ENCODE measurements at regions not wholly inside any gene's neighbourhood (a gene's known extent, or its start where the extent isn't known, plus 50 kb on each side); places are given as distances from the start of the nearest gene placed in this dataset.

DNA sequence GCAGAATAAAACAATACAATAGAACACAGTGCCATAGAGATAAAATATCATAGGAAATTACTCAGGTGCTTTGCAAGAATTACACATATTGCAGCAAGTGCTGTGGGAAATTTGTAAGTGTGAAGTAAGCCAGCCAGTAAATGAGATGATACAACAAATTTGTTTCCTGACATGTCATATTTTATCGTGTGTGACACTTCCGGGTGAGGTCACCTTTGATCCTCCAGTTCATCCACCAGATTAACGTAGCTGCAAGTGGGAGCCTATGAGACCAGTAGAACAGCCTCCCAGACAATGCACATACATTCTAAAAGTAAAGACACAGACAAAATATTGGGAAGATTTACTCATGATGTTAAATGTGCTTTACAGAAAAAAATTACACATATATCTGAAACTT lies 72.2 kb downstream of the PRDM9 start:
- Histone ChIP-seq H3K4me1 (ENCODE audit: insufficient read depth, poor library complexity, severe bottlenecking) (no peaks in the 10 kb centered on the region), H3K36me3 (ENCODE audit: low read depth) (no peaks in the 10 kb centered on the region), H3K27ac (ENCODE audit: poor library complexity, severe bottlenecking) (no peak overlapping the region), H3K4me3 (ENCODE audit: severe bottlenecking) (no peak overlapping the region), H3K27me3 (ENCODE audit: insufficient read depth, poor library complexity, severe bottlenecking) (no peaks in the 10 kb centered on the region), H3K9me3 (ENCODE audit: severe bottlenecking) (no peaks in the 10 kb centered on the region)
- DNase-seq (ENCODE audit: low spot score) (no peak), ATAC-seq (ENCODE audit: low read depth) (no peak)
- TF ChIP-seq, protein P1, sequence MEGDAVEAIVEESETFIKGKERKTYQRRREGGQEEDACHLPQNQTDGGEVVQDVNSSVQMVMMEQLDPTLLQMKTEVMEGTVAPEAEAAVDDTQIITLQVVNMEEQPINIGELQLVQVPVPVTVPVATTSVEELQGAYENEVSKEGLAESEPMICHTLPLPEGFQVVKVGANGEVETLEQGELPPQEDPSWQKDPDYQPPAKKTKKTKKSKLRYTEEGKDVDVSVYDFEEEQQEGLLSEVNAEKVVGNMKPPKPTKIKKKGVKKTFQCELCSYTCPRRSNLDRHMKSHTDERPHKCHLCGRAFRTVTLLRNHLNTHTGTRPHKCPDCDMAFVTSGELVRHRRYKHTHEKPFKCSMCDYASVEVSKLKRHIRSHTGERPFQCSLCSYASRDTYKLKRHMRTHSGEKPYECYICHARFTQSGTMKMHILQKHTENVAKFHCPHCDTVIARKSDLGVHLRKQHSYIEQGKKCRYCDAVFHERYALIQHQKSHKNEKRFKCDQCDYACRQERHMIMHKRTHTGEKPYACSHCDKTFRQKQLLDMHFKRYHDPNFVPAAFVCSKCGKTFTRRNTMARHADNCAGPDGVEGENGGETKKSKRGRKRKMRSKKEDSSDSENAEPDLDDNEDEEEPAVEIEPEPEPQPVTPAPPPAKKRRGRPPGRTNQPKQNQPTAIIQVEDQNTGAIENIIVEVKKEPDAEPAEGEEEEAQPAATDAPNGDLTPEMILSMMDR (IDR thresholded peaks at IDR 0.05; ENCODE audit: poor library complexity, severe bottlenecking), result no peak

DNA sequence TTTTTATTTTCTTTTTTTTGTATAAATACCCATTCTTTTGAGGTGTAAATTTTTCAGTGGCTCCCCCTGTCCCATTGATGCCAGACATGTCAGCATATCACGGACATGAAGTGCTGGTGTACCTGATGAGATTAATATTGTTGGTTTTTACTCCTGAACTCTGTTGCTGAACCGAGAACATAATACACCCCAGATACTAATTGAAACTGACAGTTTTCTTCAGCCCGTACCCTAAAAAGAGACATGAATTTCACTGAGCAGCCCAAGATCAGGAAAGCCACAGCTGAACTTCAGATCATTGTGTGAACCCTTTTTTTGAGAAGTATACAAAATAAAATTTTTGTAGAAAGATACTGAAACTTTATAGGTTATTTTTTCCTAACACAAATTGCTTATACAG lies 75.7 kb downstream of the PRDM9 start:
- H3K27ac ChIP-seq (ENCODE audit: poor library complexity, severe bottlenecking), result no peak overlapping the region
- H3K9me3 ChIP-seq (ENCODE audit: severe bottlenecking), result no peaks in the 10 kb centered on the region
- no peaks in the 10 kb centered on the region for H3K4me1 ChIP-seq (ENCODE audit: insufficient read depth, poor library complexity, severe bottlenecking)
- ATAC-seq (ENCODE audit: low read depth), result no peak
- H3K4me3 ChIP-seq (ENCODE audit: severe bottlenecking), result no peak overlapping the region
- TF ChIP-seq, protein P1 (IDR thresholded peaks at IDR 0.05; ENCODE audit: poor library complexity, severe bottlenecking), result no peak
- H3K27me3 ChIP-seq (ENCODE audit: insufficient read depth, poor library complexity, severe bottlenecking), result no peaks in the 10 kb centered on the region
- no peak for DNase-seq (ENCODE audit: low spot score)
- H3K36me3 ChIP-seq (ENCODE audit: low read depth), result no peaks in the 10 kb centered on the region

DNA sequence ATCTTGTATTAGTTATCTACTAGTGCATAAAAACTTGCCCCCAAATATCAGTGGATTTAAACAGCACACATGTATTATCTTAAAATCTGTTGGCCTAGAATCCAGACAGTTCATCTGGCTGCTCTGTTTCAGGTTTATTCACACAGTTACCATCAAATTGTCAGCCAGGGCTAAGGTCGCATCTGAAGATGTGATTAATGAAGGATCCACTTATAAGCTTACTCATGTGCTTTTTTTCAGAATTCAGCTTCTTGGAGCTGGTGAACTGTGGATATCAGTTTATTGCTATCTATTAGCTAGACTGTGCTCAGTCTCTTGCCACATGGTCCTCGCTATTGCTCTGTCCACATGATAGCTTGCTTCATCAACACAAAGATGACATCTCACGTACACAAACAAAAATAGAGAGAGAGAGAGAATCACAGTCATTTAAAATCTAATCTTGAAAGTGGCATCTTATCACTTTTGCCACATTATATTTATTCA lies 81.5 kb downstream of the PRDM9 start:
- H3K36me3 ChIP-seq (ENCODE audit: low read depth), result no peaks in the 10 kb centered on the region
- no peaks in the 10 kb centered on the region for H3K27me3 ChIP-seq (ENCODE audit: insufficient read depth, poor library complexity, severe bottlenecking)
- H3K27ac ChIP-seq (ENCODE audit: poor library complexity, severe bottlenecking), result no peak overlapping the region
- DNase-seq (ENCODE audit: low spot score), result no peak
- no peak overlapping the region for H3K4me3 ChIP-seq (ENCODE audit: severe bottlenecking)
- ATAC-seq (ENCODE audit: low read depth), result no peak
- H3K4me1 ChIP-seq (ENCODE audit: insufficient read depth, poor library complexity, severe bottlenecking), result no peaks in the 10 kb centered on the region
- H3K9me3 ChIP-seq (ENCODE audit: severe bottlenecking), result no peaks in the 10 kb centered on the region
- TF ChIP-seq, protein P1 (IDR thresholded peaks at IDR 0.05; ENCODE audit: poor library complexity, severe bottlenecking), result no peak

DNA sequence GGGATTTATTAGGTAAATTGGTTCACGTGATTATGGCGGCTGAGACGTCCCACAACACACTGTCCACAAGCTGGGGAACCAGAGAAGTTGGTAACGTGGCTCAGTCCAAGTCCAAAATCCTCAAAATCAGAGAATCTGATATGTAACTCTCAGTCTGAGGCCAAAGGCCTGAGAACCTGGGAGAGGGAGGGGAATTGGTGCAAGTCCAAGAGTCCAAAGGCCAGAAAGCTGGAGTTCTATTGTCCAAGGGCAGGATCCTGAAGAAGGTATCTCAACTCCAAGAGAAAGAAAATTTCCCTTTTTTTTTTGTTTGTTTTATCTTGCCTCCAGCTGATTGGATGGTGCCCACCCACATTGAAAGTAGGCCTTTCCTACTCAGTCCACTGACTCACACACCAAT lies 83.8 kb downstream of the PRDM9 start:
- Histone ChIP-seq H3K4me1 (ENCODE audit: insufficient read depth, poor library complexity, severe bottlenecking) (no peaks in the 10 kb centered on the region), H3K36me3 (ENCODE audit: low read depth) (no peaks in the 10 kb centered on the region), H3K4me3 (ENCODE audit: severe bottlenecking) (no peak overlapping the region), H3K9me3 (ENCODE audit: severe bottlenecking) (no peaks in the 10 kb centered on the region), H3K27me3 (ENCODE audit: insufficient read depth, poor library complexity, severe bottlenecking) (no peaks in the 10 kb centered on the region), H3K27ac (ENCODE audit: poor library complexity, severe bottlenecking) (no peak overlapping the region)
- TF ChIP-seq, protein P1 (IDR thresholded peaks at IDR 0.05; ENCODE audit: poor library complexity, severe bottlenecking), result no peak
- no peak for ATAC-seq (ENCODE audit: low read depth)
- no peak for DNase-seq (ENCODE audit: low spot score)

DNA sequence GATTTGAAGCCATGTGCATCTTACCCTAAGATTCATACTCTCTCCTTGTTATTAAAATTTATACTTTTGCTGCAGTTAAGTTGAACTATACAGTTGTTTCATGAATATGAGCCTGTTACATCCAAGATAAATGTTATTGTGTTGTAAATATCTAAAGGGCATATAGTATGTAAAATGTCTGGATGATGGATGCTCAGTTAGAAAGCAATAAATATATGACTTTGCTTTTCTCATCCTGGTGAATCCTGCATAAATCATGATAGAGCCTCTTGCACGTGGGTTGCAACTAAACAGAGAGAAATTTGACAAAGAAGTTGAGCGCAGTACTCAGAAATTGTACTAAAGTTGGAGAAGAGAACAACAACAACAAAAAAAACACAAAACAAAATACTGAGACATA lies 99.5 kb downstream of the PRDM9 start:
- DNase-seq (ENCODE audit: low spot score), result no peak
- H3K36me3 ChIP-seq (ENCODE audit: low read depth), result no peaks in the 10 kb centered on the region

More for the DNA sequence above, 99.5 kb downstream of the PRDM9 start:
- no peak for ATAC-seq (ENCODE audit: low read depth)
- H3K27me3 ChIP-seq (ENCODE audit: insufficient read depth, poor library complexity, severe bottlenecking), result no peaks in the 10 kb centered on the region
- TF ChIP-seq, protein P1 (IDR thresholded peaks at IDR 0.05; ENCODE audit: poor library complexity, severe bottlenecking), result no peak
- H3K4me3 ChIP-seq (ENCODE audit: severe bottlenecking), result no peak overlapping the region
- no peak overlapping the region for H3K27ac ChIP-seq (ENCODE audit: poor library complexity, severe bottlenecking)
- H3K4me1 ChIP-seq (ENCODE audit: insufficient read depth, poor library complexity, severe bottlenecking), result no peaks in the 10 kb centered on the region
- H3K9me3 ChIP-seq (ENCODE audit: severe bottlenecking), result no peaks in the 10 kb centered on the region

Measured in RWPE2 (cell line).